Neural cell (in vitro differentiated cells): ENCODE measurements at regions not wholly inside any gene's neighbourhood (a gene's known extent, or its start where the extent isn't known, plus 50 kb on each side); places are given as distances from the start of the nearest gene placed in this dataset.

ENCODE experiments used
- H2AFZ ChIP-seq: fragments of 200-600, 300-800 bp; sonication (generic), shearing (Covaris generic); 2 replicates; pipeline ENCODE4 v1.6.0; 2014; ENCODE audit warnings: low read depth, mild to moderate bottlenecking, antibody characterized with exemption, low read length, moderate library complexity
- H3F3A ChIP-seq: fragments of 200-600 bp; shearing (Covaris generic); 2 replicates; pipeline ENCODE4 v1.6.1; 2016; ENCODE audit warnings: mild to moderate bottlenecking, moderate library complexity, mixed read lengths, antibody characterized with exemption, low read length; ENCODE audit not compliant: insufficient read depth, poor library complexity, severe bottlenecking
- H3K27ac ChIP-seq: fragments of 200-600, 300-800 bp; sonication (generic), shearing (Covaris generic); 2 replicates; pipeline ENCODE4 v1.5.1; 2014; ENCODE audit warnings: mild to moderate bottlenecking, low read length, moderate library complexity
- H3K27me3 ChIP-seq: fragments of 300-800, 200-600 bp; sonication (generic), shearing (Covaris generic); 2 replicates; pipeline ENCODE4 v1.6.0; 2014; ENCODE audit warnings: mild to moderate bottlenecking, low read depth, low read length, moderate library complexity; ENCODE audit not compliant: insufficient read depth
- H3K36me3 ChIP-seq: fragments of 300-800, 200-600 bp; sonication (generic), shearing (Covaris generic); 2 replicates; pipeline ENCODE4 v1.5.1; 2014; ENCODE audit warnings: mild to moderate bottlenecking, antibody characterized with exemption, low read length, moderate library complexity; ENCODE audit not compliant: insufficient read depth
- H3K4me2 ChIP-seq: fragments of 300-800, 200-600 bp; sonication (generic), shearing (Covaris generic); 2 replicates; pipeline ENCODE4 v1.6.0; 2014; ENCODE audit warnings: mild to moderate bottlenecking, low read length
- H3K4me3 ChIP-seq: fragments of 300-800, 200-600 bp; sonication (generic), shearing (Covaris generic); 2 replicates; pipeline ENCODE4 v1.5.1; 2014; ENCODE audit warnings: mild to moderate bottlenecking, low read length, moderate library complexity
- H3K79me2 ChIP-seq: fragments of 200-600 bp; shearing (Covaris generic); replicated peaks from 2 replicates; pipeline ENCODE4 v1.6.0; 2014; ENCODE audit warnings: mild to moderate bottlenecking, low read length, moderate library complexity; ENCODE audit not compliant: insufficient read depth
- H3K9ac ChIP-seq: fragments of 300-800, 200-600 bp; sonication (generic), shearing (Covaris generic); 2 replicates; pipeline ENCODE4 v1.6.1; 2016; ENCODE audit warnings: mild to moderate bottlenecking, low read length, mixed read lengths
- H3K9me2 ChIP-seq: fragments of 200-600 bp; shearing (Covaris generic); 2 replicates; pipeline ENCODE4 v1.6.1; 2016; ENCODE audit warnings: mild to moderate bottlenecking, low read length, mixed read lengths; ENCODE audit not compliant: insufficient read depth
- H3K9me3 ChIP-seq: fragments of 200-600, 300-800 bp; sonication (generic), shearing (Covaris generic); 2 replicates; pipeline ENCODE4 v1.6.1; 2016; ENCODE audit warnings: mild to moderate bottlenecking, mixed run types, low read length, moderate library complexity, mixed read lengths
- H4K20me1 ChIP-seq: fragments of 200-600 bp; shearing (Covaris generic); 2 replicates; pipeline ENCODE4 v1.6.1; 2016; ENCODE audit warnings: mild to moderate bottlenecking, mixed run types; ENCODE audit not compliant: insufficient read depth
- EP300 ChIP-seq: fragments of 450-650 bp; conservative IDR thresholded peaks from 2 replicates; pipeline ENCODE4 v1.6.1; 2014; ENCODE audit warnings: antibody characterized with exemption, mild to moderate bottlenecking, moderate library complexity; ENCODE audit not compliant: poor library complexity, severe bottlenecking
- EZH2 ChIP-seq: fragments of 200-600, 300-800 bp; shearing (Covaris generic), sonication (generic); IDR thresholded peaks from 2 replicates; pipeline ENCODE4 v1.6.1; 2014; ENCODE audit warnings: antibody characterized with exemption, low read length, borderline replicate concordance, mild to moderate bottlenecking; ENCODE audit not compliant: insufficient read depth, poor library complexity, severe bottlenecking
- MXI1 ChIP-seq: fragments of 450-650 bp; conservative IDR thresholded peaks from 2 replicates; pipeline ENCODE4 v1.6.1; 2014; ENCODE audit warnings: antibody characterized with exemption, mild to moderate bottlenecking; ENCODE audit not compliant: poor library complexity, severe bottlenecking
- POLR2AphosphoS5 ChIP-seq: IDR thresholded peaks from 2 replicates; pipeline ENCODE4 v1.6.1; 2012
- RAD21 ChIP-seq: fragments of 450-650 bp; conservative IDR thresholded peaks from 2 replicates; pipeline ENCODE4 v1.6.1; 2014; ENCODE audit warnings: antibody characterized with exemption, mild to moderate bottlenecking, moderate library complexity
- REST ChIP-seq: IDR thresholded peaks from 2 replicates; pipeline ENCODE4 v1.6.1; 2012; ENCODE audit warnings: borderline replicate concordance
- SMC3 ChIP-seq: fragments of 450-650 bp; conservative IDR thresholded peaks from 2 replicates; pipeline ENCODE4 v1.6.1; 2014; ENCODE audit warnings: antibody characterized with exemption, mild to moderate bottlenecking, moderate library complexity; ENCODE audit not compliant: poor library complexity
- TAF1 ChIP-seq: IDR thresholded peaks from 2 replicates; pipeline ENCODE4 v1.6.1; 2012; ENCODE audit warnings: low read depth
- TF ChIP-seq, protein P1 (sequence below): fragments of 450-650 bp; IDR thresholded peaks from 2 replicates; pipeline ENCODE4 v1.5.1; 2014; ENCODE audit warnings: antibody characterized with exemption, mild to moderate bottlenecking, moderate library complexity; ENCODE audit not compliant: poor library complexity, severe bottlenecking

- Histone ChIP-seq H3K4me3 (no peak overlapping the region), H3K27ac (no peak overlapping the region), H3F3A (no peaks in the 10 kb centered on the region), H3K4me2 (no peak overlapping the region), H3K27me3 (no peaks in the 10 kb centered on the region), H2AFZ (no peak overlapping the region), H3K9me3 (no peaks in the 10 kb centered on the region), H3K9ac (no peak overlapping the region), H4K20me1 (no peaks in the 10 kb centered on the region), H3K36me3 (no peaks in the 10 kb centered on the region), H3K9me2 (no peaks in the 10 kb centered on the region), H3K79me2 (no peaks in the 10 kb centered on the region)
- TF ChIP-seq EP300 (no peak), TAF1 (no peak), EZH2 (no peak), POLR2AphosphoS5 (no peak), RAD21 (no peak), SMC3 (no peak), REST (no peak), MXI1 (no peak)
- TF ChIP-seq, protein P1, sequence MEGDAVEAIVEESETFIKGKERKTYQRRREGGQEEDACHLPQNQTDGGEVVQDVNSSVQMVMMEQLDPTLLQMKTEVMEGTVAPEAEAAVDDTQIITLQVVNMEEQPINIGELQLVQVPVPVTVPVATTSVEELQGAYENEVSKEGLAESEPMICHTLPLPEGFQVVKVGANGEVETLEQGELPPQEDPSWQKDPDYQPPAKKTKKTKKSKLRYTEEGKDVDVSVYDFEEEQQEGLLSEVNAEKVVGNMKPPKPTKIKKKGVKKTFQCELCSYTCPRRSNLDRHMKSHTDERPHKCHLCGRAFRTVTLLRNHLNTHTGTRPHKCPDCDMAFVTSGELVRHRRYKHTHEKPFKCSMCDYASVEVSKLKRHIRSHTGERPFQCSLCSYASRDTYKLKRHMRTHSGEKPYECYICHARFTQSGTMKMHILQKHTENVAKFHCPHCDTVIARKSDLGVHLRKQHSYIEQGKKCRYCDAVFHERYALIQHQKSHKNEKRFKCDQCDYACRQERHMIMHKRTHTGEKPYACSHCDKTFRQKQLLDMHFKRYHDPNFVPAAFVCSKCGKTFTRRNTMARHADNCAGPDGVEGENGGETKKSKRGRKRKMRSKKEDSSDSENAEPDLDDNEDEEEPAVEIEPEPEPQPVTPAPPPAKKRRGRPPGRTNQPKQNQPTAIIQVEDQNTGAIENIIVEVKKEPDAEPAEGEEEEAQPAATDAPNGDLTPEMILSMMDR, result no peak
Observed at GRCh38 chr4:153113838-153114105, 90.5 kb upstream of the TRIM2 start.

DNA sequence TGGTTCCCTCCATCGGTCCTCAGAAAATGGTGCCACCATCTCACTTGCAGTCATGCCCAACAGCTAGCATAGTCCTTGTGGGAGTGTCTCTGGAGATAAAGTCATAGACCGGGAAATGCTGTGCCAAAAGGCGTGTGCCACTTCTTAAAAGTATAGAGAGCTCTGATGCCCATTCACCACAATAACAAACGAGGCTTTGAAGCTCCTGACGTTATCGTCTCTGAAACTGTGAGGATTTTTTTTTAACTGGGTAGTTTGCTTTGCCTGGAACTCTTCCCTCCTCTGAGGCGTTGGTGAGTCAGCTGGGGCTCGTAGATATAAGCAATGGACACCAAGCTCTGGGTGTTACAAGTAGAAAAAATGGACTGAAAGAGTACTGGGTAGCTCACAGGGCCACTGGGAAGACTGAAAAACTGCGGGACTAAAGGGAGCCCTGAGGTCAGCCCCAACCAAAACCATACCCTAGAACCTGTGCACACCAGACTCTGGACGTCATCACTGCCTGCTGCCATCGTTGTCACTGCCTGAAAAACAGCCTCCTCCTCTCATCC, 89.4 kb upstream of the TRIM2 start:
- Histone ChIP-seq H3K27ac (no peak overlapping the region), H3K36me3 (no peaks in the 10 kb centered on the region), H2AFZ (no peak overlapping the region), H3K4me2 (no peak overlapping the region), H3K4me3 (no peak overlapping the region), H4K20me1 (no peaks in the 10 kb centered on the region), H3K79me2 (no peaks in the 10 kb centered on the region), H3F3A (no peaks in the 10 kb centered on the region), H3K27me3 (no peaks in the 10 kb centered on the region), H3K9ac (no peak overlapping the region), H3K9me3 (no peaks in the 10 kb centered on the region), H3K9me2 (no peaks in the 10 kb centered on the region)
- TF ChIP-seq, protein P1, result no peak
- no peak for TF ChIP-seq TAF1
- TF ChIP-seq EP300, result no peak
- no peak for TF ChIP-seq SMC3
- TF ChIP-seq EZH2, result no peak
- no peak for TF ChIP-seq POLR2AphosphoS5
- TF ChIP-seq MXI1, result no peak
- TF ChIP-seq RAD21, result no peak
